Parathyroid adenoma (tissue), 2 donors: ENCODE measurements at regions not wholly inside any gene's neighbourhood (a gene's known extent, or its start where the extent isn't known, plus 50 kb on each side); places are given as distances from the start of the nearest gene placed in this dataset.

ENCODE experiments used
- H2AFZ ChIP-seq: fragments of 300-600 bp; sonication (generic); one replicate; pipeline ENCODE4 v1.7.0; 2017; ENCODE audit warnings: antibody characterized with exemption, mild to moderate bottlenecking
- H3K27ac ChIP-seq: fragments of 300-600 bp; sonication (generic); one replicate; pipeline ENCODE4 v1.7.0; 2017
- H3K27me3 ChIP-seq: fragments of 300-600 bp; sonication (generic); one replicate; pipeline ENCODE4 v1.7.0; 2017; ENCODE audit warnings: low read length; ENCODE audit not compliant: control insufficient read depth, insufficient read depth
- H3K36me3 ChIP-seq: fragments of 300-600 bp; sonication (generic); one replicate; pipeline ENCODE4 v1.7.0; 2017; ENCODE audit warnings: low read length; ENCODE audit not compliant: control insufficient read depth, insufficient read depth
- H3K4me1 ChIP-seq: fragments of 300-600 bp; sonication (generic); one replicate; pipeline ENCODE4 v1.7.0; 2017; ENCODE audit warnings: control low read depth
- H3K4me2 ChIP-seq: fragments of 300-600 bp; sonication (generic); one replicate; pipeline ENCODE4 v1.7.0; 2017; ENCODE audit warnings: low read length
- H3K4me3 ChIP-seq: fragments of 300-600 bp; sonication (generic); one replicate; pipeline ENCODE4 v1.7.0; 2017; ENCODE audit warnings: low read depth, low read length
- H3K79me2 ChIP-seq: fragments of 300-600 bp; sonication (generic); one replicate; pipeline ENCODE4 v1.7.0; 2017; ENCODE audit warnings: control low read depth
- H3K9ac ChIP-seq: fragments of 300-600 bp; sonication (generic); one replicate; pipeline ENCODE4 v1.7.0; 2017; ENCODE audit warnings: mild to moderate bottlenecking
- H3K9me3 ChIP-seq: fragments of 300-600 bp; sonication (generic); one replicate; pipeline ENCODE4 v1.7.0; 2017; ENCODE audit warnings: low read length; ENCODE audit not compliant: control insufficient read depth
- CTCF ChIP-seq: fragments of 300-600 bp; sonication (generic); IDR thresholded peaks from one replicate; pipeline ENCODE4 v1.7.0; 2017; ENCODE audit warnings: antibody characterized with exemption, mild to moderate bottlenecking
- donor health status: primary hyperparathyroidism.

DNA sequence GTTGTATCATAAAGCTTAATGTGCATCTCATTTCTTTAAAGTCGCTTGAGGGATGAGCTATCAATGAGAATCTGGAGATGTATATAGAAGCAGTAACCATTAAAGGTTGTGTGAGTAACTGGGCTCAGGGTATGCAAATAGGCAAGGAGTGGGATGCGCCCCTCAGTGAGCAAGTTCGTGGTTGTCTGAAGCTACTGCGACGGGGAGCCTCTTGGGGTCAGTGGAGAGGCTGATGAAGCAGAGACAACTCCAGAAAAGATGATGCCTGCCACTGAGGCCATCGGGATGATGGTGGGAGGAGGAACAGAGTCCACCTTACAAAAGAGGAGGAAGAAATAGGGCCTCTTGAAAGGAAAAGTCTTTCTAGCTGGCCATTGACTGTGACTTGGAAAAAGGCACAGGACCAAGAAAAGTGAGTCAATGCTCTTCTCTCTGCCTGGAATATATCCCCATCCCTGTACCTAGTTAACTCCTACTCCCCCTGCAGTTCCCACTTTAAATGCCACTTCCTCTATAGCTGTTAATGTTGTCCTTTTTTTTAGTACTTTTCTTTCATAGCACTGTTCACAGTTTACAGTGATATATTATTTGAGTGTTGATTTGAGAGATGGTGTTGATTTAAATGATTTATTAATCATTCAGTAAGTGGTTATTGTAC, 51.4 kb upstream of the LSM6 start:
- Histone ChIP-seq H3K9ac (no peak overlapping the region), H3K27me3 (no peaks in the 10 kb centered on the region), H3K4me3 (no peak overlapping the region), H2AFZ (no peak overlapping the region), H3K79me2 (no peaks in the 10 kb centered on the region), H3K27ac (no peak overlapping the region), H3K9me3 (no peaks in the 10 kb centered on the region), H3K36me3 (no peaks in the 10 kb centered on the region), H3K4me2 (no peak overlapping the region), H3K4me1 (no peaks in the 10 kb centered on the region)
- no peak for TF ChIP-seq CTCF

DNA sequence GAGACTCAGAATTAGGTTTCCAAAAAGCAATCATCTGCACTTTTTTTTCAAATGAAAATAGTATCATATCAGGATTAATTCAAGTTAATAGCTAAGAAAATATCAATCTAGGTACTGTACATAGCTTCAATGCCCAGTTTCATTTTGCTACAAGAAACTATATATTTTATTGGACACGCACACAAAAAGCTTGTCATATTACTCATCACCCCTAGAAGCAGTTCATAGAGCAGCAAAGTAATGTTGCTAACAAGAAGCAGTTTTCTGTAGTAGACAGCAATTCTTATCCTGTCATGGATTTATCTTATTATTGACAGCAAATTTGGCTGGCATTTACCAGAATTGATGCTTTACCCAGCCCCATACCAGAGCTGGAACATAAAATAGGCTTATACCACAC, 52.3 kb upstream of the LSM6 start:
- no peaks in the 10 kb centered on the region for H3K9me3 ChIP-seq
- no peaks in the 10 kb centered on the region for H3K79me2 ChIP-seq
- no peak overlapping the region for H3K27ac ChIP-seq
- H3K9ac ChIP-seq, result no peak overlapping the region
- H3K4me2 ChIP-seq, result no peak overlapping the region
- H3K4me3 ChIP-seq, result no peak overlapping the region
- H2AFZ ChIP-seq, result no peak overlapping the region
- no peaks in the 10 kb centered on the region for H3K4me1 ChIP-seq
- no peak for TF ChIP-seq CTCF
- no peaks in the 10 kb centered on the region for H3K36me3 ChIP-seq
- no peaks in the 10 kb centered on the region for H3K27me3 ChIP-seq

- no peak overlapping the region for H3K9ac ChIP-seq
Observed at GRCh38 chr4:146122398-146122797, 53.1 kb upstream of the LSM6 start.

GRCh38 chr4:146121757-146122156, 53.8 kb upstream of the LSM6 start:
- Histone ChIP-seq H3K4me1 (no peaks in the 10 kb centered on the region), H3K4me2 (no peak overlapping the region), H3K27me3 (no peaks in the 10 kb centered on the region), H3K36me3 (no peaks in the 10 kb centered on the region), H3K4me3 (no peak overlapping the region), H3K27ac (no peak overlapping the region), H2AFZ (no peak overlapping the region), H3K9ac (no peak overlapping the region), H3K9me3 (no peaks in the 10 kb centered on the region), H3K79me2 (no peaks in the 10 kb centered on the region)
- no peak for TF ChIP-seq CTCF

More at GRCh38 chr4:146122398-146122797, 53.1 kb upstream of the LSM6 start:
- H3K79me2 ChIP-seq, result no peaks in the 10 kb centered on the region
- no peaks in the 10 kb centered on the region for H3K9me3 ChIP-seq
- H3K4me3 ChIP-seq, result no peak overlapping the region
- no peak overlapping the region for H3K27ac ChIP-seq
- H3K4me2 ChIP-seq, result no peak overlapping the region
- H3K36me3 ChIP-seq, result no peaks in the 10 kb centered on the region
- H3K27me3 ChIP-seq, result no peaks in the 10 kb centered on the region
- no peaks in the 10 kb centered on the region for H3K4me1 ChIP-seq
- TF ChIP-seq CTCF, result no peak
- no peak overlapping the region for H2AFZ ChIP-seq

GRCh38 chr4:146119845-146120404, 55.6 kb upstream of the LSM6 start:
- no peak for TF ChIP-seq CTCF
- Histone ChIP-seq H2AFZ (no peak overlapping the region), H3K9me3 (no peaks in the 10 kb centered on the region), H3K27me3 (no peaks in the 10 kb centered on the region), H3K4me2 (no peak overlapping the region), H3K36me3 (no peaks in the 10 kb centered on the region), H3K4me3 (no peak overlapping the region), H3K9ac (no peak overlapping the region), H3K4me1 (no peaks in the 10 kb centered on the region), H3K27ac (no peak overlapping the region), H3K79me2 (no peaks in the 10 kb centered on the region)
